ENCODE measurements at regions not wholly inside any gene's neighbourhood (a gene's known extent, or its start where the extent isn't known, plus 50 kb on each side); places are given as distances from the start of the nearest gene placed in this dataset.

DNA sequence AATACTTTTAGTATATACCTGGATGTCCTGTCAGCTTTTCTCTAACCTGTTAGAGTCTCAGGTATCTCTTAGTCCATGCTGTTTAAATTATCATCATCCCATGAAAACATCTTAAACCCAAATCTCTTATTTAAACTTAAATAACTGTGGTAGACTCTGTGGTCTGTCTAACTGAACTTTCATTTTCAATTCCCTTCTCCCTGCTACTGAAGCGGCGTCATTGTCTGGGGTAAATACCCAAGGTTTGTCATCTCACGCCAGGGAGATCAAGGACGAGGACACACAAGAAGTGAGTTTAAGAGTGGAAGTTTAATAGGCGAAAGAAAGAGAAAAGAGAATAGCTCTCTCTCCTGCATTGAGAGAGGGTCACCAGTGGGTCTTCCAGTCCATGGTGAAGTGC, 804.4 kb upstream of the CELF2 start:
- TF ChIP-seq, protein P1, sequence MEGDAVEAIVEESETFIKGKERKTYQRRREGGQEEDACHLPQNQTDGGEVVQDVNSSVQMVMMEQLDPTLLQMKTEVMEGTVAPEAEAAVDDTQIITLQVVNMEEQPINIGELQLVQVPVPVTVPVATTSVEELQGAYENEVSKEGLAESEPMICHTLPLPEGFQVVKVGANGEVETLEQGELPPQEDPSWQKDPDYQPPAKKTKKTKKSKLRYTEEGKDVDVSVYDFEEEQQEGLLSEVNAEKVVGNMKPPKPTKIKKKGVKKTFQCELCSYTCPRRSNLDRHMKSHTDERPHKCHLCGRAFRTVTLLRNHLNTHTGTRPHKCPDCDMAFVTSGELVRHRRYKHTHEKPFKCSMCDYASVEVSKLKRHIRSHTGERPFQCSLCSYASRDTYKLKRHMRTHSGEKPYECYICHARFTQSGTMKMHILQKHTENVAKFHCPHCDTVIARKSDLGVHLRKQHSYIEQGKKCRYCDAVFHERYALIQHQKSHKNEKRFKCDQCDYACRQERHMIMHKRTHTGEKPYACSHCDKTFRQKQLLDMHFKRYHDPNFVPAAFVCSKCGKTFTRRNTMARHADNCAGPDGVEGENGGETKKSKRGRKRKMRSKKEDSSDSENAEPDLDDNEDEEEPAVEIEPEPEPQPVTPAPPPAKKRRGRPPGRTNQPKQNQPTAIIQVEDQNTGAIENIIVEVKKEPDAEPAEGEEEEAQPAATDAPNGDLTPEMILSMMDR (IDR thresholded peaks at IDR 0.05): no peak
- TF ChIP-seq POLR2A (IDR thresholded peaks at IDR 0.05): no peak
